ENCODE measurements at regions not wholly inside any gene's neighbourhood (a gene's known extent, or its start where the extent isn't known, plus 50 kb on each side); places are given as distances from the start of the nearest gene placed in this dataset.

- ATAC-seq (ENCODE audit: low read depth) (0 out of 3 replicates have a peak, but pooled peaks have one; percentile 35), DNase-seq (ENCODE audit: low spot score) (no peak)
- Histone ChIP-seq H3K27ac (ENCODE audit: poor library complexity, severe bottlenecking) (no peak overlapping the region), H3K9me3 (ENCODE audit: severe bottlenecking) (no peaks in the 10 kb centered on the region), H3K4me1 (ENCODE audit: insufficient read depth, poor library complexity, severe bottlenecking) (no peaks in the 10 kb centered on the region), H3K4me3 (ENCODE audit: severe bottlenecking) (no peak overlapping the region), H3K27me3 (ENCODE audit: insufficient read depth, poor library complexity, severe bottlenecking) (no peaks in the 10 kb centered on the region), H3K36me3 (ENCODE audit: low read depth) (no peaks in the 10 kb centered on the region)
- TF ChIP-seq CTCF (IDR thresholded peaks at IDR 0.05; ENCODE audit: poor library complexity, severe bottlenecking) = no peak
These were observed 51.7 kb upstream of the OTUD4 start for GRCh38 chr4:145231906-145232700.

- H3K4me3 ChIP-seq (ENCODE audit: severe bottlenecking) = no peak overlapping the region
- H3K9me3 ChIP-seq (ENCODE audit: severe bottlenecking) = no peaks in the 10 kb centered on the region
- DNase-seq (ENCODE audit: low spot score) (no peak), ATAC-seq (ENCODE audit: low read depth) (no peak)
- H3K27ac ChIP-seq (ENCODE audit: poor library complexity, severe bottlenecking) = no peak overlapping the region
- H3K27me3 ChIP-seq (ENCODE audit: insufficient read depth, poor library complexity, severe bottlenecking) = no peaks in the 10 kb centered on the region
- no peaks in the 10 kb centered on the region for H3K36me3 ChIP-seq (ENCODE audit: low read depth)
- no peak for TF ChIP-seq CTCF (IDR thresholded peaks at IDR 0.05; ENCODE audit: poor library complexity, severe bottlenecking)
- no peaks in the 10 kb centered on the region for H3K4me1 ChIP-seq (ENCODE audit: insufficient read depth, poor library complexity, severe bottlenecking)
These were observed 50.3 kb upstream of the OTUD4 start for GRCh38 chr4:145230726-145231125.

All from RWPE2 (cell line).